ENCODE measurements at regions not wholly inside any gene's neighbourhood (a gene's known extent, or its start where the extent isn't known, plus 50 kb on each side); places are given as distances from the start of the nearest gene placed in this dataset.
"Not testable (repeated sequence)": the region's sequence is repeated elsewhere in the genome, so short reads cannot be mapped to it uniquely, and the experiment has no call there.

- DNase-seq = no peak
Measured at GRCh38 chr19:28726533-28727479, 486.1 kb downstream of the UQCRFS1 start.

GRCh38 chr19:28718909-28719308, 494.0 kb downstream of the UQCRFS1 start:
- DNase-seq = no peak

GRCh38 chr19:28715157-28715556, 497.8 kb downstream of the UQCRFS1 start:
- no peak for DNase-seq

- DNase-seq = no peak
Measured at GRCh38 chr19:28711411-28711810, 501.5 kb downstream of the UQCRFS1 start.

- peak; percentile 36 for DNase-seq
Measured at GRCh38 chr19:28710278-28710677, 502.7 kb downstream of the UQCRFS1 start.

GRCh38 chr19:28706693-28707092, 506.3 kb downstream of the UQCRFS1 start:
- no peak for DNase-seq

GRCh38 chr19:28705008-28705407, 507.9 kb downstream of the UQCRFS1 start:
- DNase-seq = peak; percentile 4

GRCh38 chr19:28703400-28703956, 509.5 kb downstream of the UQCRFS1 start:
- DNase-seq = no peak

GRCh38 chr19:28701491-28701890, 511.5 kb downstream of the UQCRFS1 start:
- no peak for DNase-seq

- no peak for DNase-seq
Measured at GRCh38 chr19:28700176-28700575, 512.8 kb downstream of the UQCRFS1 start.

- DNase-seq = no peak
Measured at GRCh38 chr19:28697308-28697707, 515.6 kb downstream of the UQCRFS1 start.

- no peak for DNase-seq
Measured at GRCh38 chr19:28694812-28695211, 518.1 kb downstream of the UQCRFS1 start.

GRCh38 chr19:28691683-28692082, 521.3 kb downstream of the UQCRFS1 start:
- no peak for DNase-seq

GRCh38 chr19:28689464-28689863, 523.5 kb downstream of the UQCRFS1 start:
- not testable (repeated sequence) for DNase-seq

GRCh38 chr19:28687296-28687695, 525.7 kb downstream of the UQCRFS1 start:
- DNase-seq = no peak

- DNase-seq = no peak
Measured at GRCh38 chr19:28686756-28687155, 526.2 kb downstream of the UQCRFS1 start.

GRCh38 chr19:28685802-28686201, 527.1 kb downstream of the UQCRFS1 start:
- no peak for DNase-seq

- not testable (repeated sequence) for DNase-seq
Measured at GRCh38 chr19:28685077-28685476, 527.9 kb downstream of the UQCRFS1 start.

- DNase-seq = no peak
Measured at GRCh38 chr19:28680111-28680510, 532.8 kb downstream of the UQCRFS1 start.

GRCh38 chr19:28670836-28671235, 542.1 kb downstream of the UQCRFS1 start:
- DNase-seq = no peak

GRCh38 chr19:28669804-28670203, 543.1 kb downstream of the UQCRFS1 start:
- no peak for DNase-seq

GRCh38 chr19:28667348-28667977, 545.5 kb downstream of the UQCRFS1 start:
- DNase-seq = no peak

- no peak for DNase-seq
Measured at GRCh38 chr19:28665748-28666147, 547.2 kb downstream of the UQCRFS1 start.

GRCh38 chr19:28656644-28657043, 556.3 kb downstream of the UQCRFS1 start:
- no peak for DNase-seq
